SKM-1 treated with dmso at 0.1 percent for 144 hours (cell line): ENCODE measurements at regions not wholly inside any gene's neighbourhood (a gene's known extent, or its start where the extent isn't known, plus 50 kb on each side); places are given as distances from the start of the nearest gene placed in this dataset.

Experiments
- DNase-seq: peaks from one replicate; lab custom pipeline; 2025; ENCODE audit not compliant: unreplicated experiment; lab: John Stamatoyannopoulos, UW

DNA sequence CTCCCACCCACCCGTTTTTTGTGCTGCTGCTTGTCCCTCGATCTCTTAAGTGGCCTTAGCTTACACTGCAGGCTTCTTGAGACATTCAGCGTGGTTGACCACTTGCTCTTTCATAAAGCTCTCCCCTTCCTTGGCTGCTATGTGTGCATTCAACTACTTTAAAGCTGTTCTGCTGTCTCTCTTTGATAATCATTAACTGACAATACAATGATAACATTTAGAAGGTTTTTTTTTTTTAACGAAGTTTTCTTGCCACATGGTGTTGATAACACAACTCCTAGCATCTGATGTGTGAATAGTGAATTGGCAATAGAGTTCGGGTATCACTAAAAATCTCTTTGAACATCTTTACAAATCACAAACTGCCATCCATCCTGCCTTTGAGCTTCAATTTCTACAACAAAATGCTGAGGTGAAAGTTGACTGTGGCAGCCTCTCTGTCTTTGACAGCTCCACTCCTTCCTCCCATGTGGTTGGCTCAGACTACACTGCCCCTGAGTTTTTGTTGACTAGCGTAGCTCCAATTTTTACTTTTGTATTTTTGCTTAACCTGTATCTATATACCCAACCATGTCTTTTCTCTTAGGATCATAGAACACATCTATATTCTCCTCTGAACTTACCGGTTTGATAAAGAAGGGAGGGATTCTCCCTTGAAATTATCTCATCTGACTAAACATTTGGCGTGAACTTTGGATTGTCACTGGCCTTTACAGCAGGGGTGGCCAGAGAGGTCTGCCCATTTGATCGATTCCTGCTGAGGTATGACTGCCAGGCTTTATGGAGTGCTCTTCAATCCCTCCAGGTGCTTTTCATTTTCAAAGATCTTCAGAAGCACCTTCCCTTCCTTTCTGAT, 409.4 kb upstream of the CD180 start:
- no peak for DNase-seq

DNA sequence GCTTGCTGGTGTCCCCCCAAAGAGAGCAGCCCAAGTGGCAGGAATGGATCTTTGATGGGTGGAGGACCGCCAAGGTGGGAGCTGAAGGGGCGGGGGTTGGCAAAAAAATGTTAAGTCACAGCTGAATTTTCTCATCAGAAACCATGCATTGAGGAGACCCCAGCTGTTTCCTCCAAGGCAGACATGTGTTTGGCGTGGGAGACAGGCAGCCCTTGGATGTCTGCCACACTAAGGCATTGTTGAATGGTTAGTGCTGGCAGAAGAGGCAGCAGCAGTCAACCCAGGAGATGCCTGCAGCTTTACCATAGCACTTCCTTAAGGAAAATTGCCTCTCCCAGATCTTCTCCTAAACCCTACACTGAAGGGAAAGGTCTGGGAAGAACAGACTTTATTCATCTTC, 394.9 kb upstream of the CD180 start:
- DNase-seq: no peak

DNA sequence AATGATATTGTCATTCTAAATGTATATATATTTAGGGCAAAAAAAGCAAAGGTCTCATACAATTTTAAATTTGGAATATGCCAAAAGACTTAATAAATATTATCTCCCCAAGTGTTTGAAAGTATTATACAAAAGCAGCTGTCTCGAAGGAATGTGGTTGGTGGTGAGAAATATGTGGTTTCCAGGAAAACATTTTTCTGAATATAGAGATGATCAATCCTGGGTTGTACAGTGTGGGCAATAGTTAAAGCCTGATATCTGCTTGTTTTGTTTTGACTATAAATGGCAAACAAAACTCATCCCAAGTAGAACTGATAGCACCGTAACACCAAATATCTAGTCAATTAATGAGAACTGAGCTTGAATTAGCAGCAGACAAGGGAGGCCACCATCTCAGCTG, 391.8 kb upstream of the CD180 start:
- no peak for DNase-seq

DNA sequence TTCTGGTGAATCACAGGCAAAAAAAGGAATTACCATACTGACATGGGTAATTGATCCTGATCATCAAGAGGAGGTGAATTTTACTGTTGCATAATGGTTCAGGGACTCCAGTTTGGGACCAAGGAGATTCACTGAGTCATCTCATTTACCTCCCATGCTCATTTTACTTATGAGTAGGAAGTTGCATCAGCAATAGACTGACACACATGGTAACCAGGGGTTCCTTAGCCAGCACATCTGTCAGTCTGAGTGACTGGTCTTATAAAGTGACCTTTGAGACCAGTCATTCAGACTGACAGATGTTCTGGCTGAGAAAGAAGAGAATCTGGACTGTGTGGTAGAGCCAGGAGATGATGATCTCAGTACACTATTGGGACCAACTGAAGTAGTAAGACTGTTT, 384.6 kb upstream of the CD180 start:
- DNase-seq: no peak

DNA sequence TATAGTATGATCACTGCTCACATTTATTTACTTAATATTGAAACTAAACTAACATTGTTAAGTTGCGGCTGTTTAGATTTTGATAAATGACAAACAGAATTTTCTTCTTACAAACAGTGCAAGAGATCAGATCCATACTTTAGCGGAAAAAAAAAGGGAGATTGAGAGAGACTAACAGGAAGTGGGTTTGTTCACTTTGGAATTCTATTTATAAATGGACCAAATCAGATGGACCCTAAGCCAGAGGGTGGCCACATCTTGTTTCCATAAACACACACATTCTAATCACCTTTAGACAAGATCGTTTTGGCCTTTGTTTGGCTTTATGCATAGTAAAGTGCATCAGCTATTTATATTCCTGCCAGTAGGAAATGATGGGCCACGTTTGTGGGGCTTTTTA, 381.4 kb upstream of the CD180 start:
- DNase-seq: no peak

DNA sequence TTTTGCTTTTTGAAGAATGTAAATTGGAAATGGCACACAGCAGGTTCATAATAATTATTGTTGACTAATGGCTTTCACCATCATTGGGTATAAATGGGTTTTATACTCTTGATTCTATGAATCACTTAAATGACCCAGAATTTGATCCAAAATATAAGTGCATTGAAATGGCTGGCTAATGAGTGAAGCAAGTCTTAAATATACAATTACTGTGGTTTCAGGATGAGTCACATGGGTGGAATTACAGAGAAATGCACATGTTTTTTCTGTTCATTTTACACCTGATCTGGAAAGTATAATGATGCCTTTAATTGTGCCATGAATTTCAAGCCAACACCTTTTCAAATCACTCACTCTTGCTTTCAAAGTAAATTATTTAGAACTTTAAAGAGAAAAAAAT, 380.8 kb upstream of the CD180 start:
- DNase-seq: no peak

DNA sequence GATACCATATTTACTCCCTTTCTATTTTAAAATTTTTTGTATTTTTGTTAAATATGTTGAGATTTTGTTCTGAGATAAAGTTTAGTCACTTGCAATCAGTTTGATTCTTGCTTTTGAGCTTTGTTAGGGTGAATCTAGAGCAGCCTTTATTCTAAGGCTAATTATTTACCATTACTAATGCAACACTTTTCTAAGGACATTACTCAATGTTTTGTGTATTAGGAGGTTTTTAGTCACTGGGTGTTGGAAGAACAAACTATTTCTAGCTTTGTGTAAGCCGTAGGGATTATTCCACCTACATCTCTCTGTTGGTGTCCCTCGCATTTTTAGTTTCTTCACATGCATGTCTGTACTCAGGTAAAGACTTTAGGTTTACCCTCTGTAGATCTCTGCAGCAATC, 379.5 kb upstream of the CD180 start:
- DNase-seq: no peak

DNA sequence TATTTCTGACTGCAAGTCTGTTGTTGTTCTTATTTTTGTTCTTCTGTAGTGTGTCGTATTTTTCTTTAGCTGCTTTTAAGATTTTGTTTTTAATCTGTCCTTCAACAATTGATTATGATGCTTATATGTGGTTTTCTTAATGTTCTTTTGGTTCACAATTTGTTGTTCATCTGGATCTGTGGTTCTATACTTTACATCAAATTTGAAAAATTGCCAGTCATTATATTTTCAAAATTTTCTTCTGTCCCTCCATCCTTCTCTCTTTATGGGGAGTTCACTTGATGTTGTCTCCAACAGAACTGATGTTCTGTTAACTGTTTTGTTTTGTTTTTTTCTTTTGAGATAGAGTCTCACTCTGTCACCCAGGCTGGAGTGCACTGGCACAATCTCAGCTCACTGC, 378.5 kb upstream of the CD180 start:
- DNase-seq: no peak

DNA sequence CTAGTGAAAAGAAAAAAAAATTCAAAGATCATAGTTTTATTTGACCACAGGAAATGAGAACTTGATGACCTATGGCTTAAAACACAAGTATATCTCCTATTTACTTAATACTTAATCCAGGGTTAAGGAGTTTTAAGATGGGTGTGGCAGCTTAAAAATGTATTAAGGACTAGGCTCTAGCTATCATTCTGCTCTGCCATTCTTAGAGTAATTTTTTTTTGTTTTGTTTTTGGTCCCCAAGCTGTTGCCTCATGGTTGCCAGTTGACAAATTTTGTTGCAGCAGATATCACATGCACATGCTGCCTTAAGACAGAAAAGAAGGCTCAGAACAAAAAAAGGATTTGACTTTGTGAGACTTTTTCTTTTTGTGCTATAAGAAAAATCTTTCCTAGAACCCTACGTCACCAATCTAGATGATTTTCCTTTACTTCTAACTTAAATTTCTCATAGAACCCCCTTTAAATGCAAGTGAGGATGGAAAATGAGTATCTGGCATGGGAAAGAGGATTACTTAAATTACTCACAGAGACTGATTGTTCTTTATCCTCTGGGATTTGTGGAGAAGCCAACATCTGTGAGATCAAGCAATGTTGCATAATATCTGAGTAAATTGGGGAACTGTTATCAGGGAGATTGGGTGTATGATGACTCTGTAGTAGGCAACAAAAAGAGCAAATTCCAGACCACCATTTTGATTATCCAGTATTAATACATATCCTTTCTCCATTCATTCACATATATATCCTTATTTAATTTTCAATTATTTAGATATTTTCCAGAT, 364.7 kb upstream of the CD180 start:
- no peak for DNase-seq

DNA sequence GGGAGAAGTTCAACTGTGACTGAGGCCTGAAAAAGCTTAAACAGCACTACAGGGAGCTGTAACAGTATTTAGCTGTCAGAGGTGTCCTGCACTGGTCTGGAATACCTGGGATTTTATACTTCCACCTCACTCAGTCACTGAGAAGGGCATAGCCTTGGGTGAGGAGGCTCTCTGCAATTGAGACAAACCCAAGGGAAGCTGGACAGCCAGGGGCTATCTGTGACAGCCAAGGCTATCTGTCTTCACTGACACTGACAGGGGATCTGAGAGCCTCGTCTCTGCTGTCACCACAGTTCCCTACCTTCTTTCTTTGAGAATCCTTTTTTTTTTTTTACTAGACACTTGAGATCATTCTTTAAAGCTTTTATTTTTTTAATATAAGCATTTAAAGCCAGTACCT, 356.2 kb upstream of the CD180 start:
- no peak for DNase-seq

DNA sequence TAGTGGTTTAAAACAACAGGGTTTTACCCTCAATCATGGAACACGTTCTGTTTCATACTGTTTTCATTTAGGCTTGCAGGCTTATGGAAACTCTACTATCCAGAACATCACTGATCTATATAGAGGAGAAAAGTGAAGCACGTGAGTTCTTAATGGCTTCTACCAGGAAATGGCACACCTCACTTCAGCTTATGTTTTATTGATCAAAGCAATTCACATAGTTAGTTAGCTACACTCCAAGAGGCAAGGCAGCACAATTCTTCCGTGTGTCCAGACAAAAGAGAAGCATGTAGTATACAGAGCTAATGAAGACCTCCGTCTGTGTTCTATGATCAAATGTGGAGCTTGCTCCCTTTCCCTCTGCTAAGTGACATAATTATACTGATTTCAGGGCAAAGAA, 353.3 kb upstream of the CD180 start:
- DNase-seq: no peak

DNA sequence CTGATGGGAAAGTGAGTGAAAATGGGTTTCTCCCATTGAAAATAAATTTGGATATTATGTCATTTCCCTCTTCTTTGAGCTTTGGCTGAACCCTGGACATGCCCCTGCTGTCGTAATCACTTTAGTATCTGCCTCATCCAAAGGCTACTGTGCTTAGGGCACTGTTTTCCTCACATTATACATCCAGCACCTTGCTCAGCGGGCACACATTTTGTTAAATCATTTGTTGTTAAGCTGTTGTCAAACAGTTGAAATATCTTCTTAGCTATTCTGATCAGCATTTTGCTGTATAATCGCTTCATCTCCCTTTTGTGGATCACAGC, 352.7 kb upstream of the CD180 start:
- no peak for DNase-seq

DNA sequence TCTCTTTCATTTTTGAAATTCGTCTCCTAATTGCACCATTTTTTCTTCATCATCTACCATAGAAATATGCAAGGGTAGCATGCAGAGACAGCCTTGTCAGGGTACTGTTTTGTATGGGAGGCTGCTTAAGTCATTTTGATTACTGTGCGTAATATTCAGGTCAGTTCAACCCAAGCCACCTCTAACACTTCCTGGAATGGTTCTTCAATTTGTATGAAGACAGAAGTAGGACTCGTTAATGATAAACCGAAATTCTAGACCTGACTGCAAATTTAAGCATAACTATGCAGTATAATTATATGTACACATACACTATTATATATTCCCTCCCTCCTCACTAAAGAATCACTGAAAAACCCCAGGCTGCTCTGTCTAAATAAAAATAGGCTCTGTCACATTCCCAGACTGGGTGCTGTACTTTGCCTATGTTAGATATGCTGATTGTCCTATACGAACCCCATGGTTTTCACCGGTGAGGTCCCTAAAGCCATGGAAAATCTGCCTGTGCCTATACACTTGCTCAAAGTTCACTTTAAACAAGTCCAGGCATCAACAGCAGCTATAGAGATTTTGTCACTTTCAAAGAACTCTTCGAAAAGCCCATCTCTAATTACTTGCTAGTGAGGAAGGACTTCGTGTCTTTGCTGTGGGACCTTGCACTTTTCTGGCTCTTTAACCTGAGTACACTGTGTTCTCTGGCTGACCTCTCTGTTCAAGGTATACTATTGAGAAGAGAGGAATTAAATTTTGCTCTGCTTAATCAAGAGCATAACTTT, 352.1 kb upstream of the CD180 start:
- no peak for DNase-seq

DNA sequence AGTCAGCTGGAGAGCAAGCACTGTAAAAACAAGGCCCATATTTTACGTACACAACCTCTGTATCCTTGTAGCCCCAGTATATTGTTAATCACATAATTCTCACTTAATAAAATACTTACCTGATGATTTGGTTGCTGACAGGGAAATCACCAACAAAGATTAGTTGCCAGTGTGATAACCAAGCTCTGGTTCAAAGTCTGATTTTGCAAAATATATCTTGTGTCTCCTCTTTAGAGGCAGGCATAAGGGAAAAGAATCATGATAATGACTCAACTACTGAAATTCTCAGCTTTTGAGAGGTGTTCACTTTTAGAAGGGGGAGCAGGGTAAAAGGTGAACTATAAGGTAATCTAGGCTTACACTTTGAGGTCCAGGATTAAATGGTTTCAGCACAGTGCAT, 351.1 kb upstream of the CD180 start:
- no peak for DNase-seq

DNA sequence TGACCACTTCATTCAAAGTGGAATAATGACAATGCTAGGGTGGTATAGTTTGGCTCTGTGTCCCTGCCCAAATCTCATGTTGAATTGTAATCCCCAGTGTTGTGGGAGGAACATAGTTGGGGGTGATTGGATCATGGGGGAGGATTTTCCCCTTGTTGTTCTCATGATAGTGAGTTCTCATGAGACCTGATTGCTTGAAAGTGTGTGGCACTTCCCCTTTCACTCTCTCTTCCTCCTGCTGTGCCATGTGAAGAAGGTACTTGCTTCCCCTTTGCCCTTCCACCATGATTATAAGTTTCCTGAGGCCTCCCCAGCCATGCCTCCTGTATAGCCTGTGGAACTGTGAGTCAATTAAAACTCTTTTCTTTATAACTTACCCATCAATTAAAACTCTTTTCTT, 348.3 kb upstream of the CD180 start:
- DNase-seq: peak; percentile 43

DNA sequence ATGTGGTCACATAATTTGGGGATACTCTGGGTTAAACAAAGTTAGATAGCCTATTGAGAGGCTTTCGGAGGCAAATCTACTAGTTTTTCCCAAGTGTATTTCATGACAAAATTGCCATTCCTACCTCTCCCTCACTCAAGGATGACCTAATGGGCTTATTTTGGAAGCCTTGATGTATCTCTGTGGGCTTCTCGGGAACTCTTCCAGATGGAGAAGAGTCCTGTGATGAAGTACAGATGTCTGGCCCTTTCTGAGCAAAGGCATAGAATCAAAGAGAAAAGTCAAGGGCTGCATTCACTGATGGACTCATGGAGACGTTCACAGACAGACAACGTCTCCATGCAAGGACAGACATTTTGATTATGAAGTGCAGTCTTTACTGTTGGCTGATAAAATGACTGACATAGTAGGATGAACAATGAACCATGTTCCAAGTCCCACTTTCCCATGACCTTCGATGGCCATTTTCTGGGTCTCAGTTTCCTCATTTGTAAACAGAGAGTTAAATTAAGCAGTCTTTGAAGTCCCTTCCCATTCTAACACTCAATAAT, 347.2 kb upstream of the CD180 start:
- DNase-seq: no peak

DNA sequence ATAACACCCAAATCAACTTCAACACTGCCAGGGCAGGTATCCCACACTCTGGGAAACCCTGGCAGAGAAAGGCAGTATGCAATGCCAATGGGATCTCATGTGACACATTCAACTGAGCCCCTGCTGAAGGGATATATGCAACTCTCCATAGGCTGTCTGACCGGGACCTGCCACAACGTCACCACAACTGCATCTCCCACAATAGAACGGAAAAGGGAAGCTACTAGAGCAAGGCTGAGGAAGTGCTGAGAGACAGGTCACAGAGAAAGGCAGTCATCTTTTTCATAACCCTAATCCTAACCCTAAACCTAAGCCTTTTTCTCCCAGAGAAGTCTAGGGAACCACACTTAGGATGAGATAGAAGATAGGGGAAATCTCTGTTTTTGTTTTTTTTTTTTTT, 345.9 kb upstream of the CD180 start:
- DNase-seq: peak; percentile 78

DNA sequence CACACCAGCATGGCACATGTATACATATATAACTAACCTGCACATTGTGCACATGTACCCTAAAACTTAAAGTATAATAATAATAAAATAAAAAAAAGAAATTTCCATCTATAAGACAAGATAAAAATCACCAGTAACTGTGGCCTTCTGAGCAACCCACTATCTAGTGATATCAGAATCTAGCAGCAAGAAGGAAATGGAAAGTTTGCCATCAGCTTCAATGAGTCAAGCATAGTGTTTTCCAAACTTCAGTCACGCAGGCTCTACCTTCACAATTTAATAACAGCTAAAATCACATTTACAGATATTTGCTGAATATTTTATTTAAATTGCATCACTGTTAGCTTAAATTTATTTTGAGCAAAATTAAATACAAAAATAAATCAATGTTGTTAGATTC, 345.3 kb upstream of the CD180 start:
- DNase-seq: no peak

DNA sequence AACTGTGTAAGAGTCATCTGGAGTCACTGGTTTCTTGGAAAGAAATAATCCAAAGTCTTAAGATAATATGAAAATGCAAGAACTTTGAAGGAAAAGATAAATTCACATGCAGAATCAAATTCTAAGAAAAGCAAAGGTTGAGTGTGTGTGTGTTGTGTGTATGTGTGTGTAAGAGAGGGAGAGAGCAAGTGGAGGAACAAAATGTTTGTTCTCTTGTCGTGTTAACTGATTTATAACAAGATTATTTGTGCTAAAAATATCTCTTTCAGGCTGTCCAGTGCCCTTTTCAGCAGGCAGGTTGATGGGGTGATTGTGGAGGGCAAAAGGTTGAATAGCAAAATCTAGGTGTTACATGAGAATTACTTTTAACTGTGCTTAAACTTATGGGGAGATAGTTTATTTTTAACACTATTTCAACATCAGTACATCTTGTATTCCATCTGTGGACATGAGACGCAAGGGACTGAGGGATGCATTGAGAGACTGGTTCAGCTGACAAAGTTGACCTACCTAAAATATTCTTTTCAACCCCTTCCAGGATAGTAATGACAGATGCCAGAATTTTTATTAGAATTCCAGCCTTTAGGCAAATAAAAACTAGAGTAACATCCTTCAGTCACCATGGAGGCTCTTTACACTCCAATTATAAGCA, 342.4 kb upstream of the CD180 start:
- DNase-seq: no peak

DNA sequence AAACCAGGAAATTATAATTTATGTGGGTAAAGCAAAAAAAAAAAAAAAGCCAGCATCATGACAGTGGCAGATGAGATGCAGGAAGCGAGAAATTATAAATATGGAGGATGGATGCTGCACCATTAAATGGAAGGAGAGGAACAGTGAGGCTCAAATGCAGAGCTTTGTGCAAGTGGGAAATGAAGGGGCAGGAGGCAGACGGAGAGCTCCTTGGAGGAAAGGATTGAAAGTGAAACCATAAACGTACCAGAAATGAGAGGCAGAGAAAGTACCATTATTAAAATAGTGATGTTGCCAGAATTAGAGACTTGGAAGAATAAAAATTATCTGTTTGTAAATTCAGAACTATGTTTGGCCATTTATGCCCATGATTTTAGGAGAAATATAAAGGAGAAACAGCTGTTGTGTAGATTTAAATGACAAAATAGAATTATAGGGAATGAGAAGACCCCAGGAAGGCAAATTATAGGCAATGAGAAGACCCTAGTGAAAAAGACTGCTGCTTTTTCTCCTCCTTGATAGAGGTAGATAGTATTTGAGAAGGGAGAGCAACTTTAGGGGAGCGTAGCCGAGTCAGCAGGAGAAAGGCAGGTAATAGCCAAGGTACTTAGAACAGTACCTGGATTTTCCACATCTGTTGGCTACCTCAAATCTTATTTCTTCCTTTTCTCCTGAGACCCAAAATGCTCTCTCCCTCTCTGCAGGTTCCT, 341.0 kb upstream of the CD180 start:
- no peak for DNase-seq

DNA sequence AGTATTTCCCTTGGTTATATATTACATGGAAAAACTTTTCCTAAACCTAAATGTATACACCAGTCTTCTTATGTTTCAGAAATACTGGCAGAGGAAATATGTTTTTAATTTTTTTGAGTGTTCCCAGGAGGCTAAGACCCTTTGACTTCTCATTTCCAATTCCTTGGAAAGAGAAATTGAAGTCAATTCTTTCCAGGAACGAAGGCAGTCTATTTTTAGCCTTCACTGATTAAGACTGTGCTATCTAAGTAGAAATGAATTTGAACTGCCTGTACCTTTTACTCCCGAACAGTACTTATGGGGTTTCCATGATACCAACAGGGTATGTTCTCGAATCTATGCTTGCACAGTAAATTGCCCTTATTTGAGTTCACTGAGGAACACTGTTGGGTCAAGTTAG, 340.3 kb upstream of the CD180 start:
- no peak for DNase-seq
